Liver (tissue), 8 donors: ENCODE measurements at regions not wholly inside any gene's neighbourhood (a gene's known extent, or its start where the extent isn't known, plus 50 kb on each side); places are given as distances from the start of the nearest gene placed in this dataset.

Source experiments
- DNase-seq: peaks from one replicate; pipeline ENCODE4 v3.0.0-alpha.2; 2017; ENCODE audit warnings: low spot score
- H3K27ac ChIP-seq, 2 donors: one replicate each; pipeline ENCODE4 v1.7.0; 2013; ENCODE audit warnings: inconsistent platforms in 2 of 2, low read length in 2 of 2, control low read depth in 1 of 2, low read depth in 1 of 2, mild to moderate bottlenecking in 1 of 2
- H3K27me3 ChIP-seq, 4 donors: one replicate each; pipeline versions ENCODE4 v1.6.1 to v1.7.0; 2013; ENCODE audit warnings: low read length in 3 of 4, inconsistent platforms in 1 of 4, mild to moderate bottlenecking in 1 of 4, moderate library complexity in 1 of 4; ENCODE audit not compliant: control insufficient read depth in 4 of 4, insufficient read depth in 4 of 4
- H3K36me3 ChIP-seq, 4 donors: one replicate each; pipeline versions ENCODE4 v1.6.1 to v1.7.0; 2013; ENCODE audit warnings: low read length in 3 of 4, mild to moderate bottlenecking in 3 of 4, low read depth in 1 of 4, moderate library complexity in 1 of 4; ENCODE audit not compliant: control insufficient read depth in 4 of 4, insufficient read depth in 3 of 4
- H3K4me1 ChIP-seq, 4 donors: one replicate each; pipeline versions ENCODE4 v1.6.1 to v1.7.0; 2013; ENCODE audit warnings: low read length in 3 of 4, mild to moderate bottlenecking in 3 of 4, moderate library complexity in 1 of 4; ENCODE audit not compliant: control insufficient read depth in 4 of 4, insufficient read depth in 4 of 4
- H3K4me3 ChIP-seq, 3 donors: one replicate each; pipeline versions ENCODE4 v1.6.1 to v1.7.0; 2013; ENCODE audit warnings: low read length in 3 of 3, control low read depth in 1 of 3, low read depth in 1 of 3, mild to moderate bottlenecking in 1 of 3
- H3K9ac ChIP-seq, 2 donors: one replicate each; pipeline ENCODE4 v1.7.0; 2013; ENCODE audit warnings: low read length in 2 of 2, mild to moderate bottlenecking in 2 of 2, moderate library complexity in 2 of 2, control low read depth in 1 of 2, low read depth in 1 of 2
- H3K9me3 ChIP-seq, 4 donors: one replicate each; pipeline versions ENCODE4 v1.6.1 to v1.7.0; 2013; ENCODE audit warnings: low read length in 3 of 4; ENCODE audit not compliant: control insufficient read depth in 4 of 4
- EGR1 ChIP-seq, 2 donors: IDR thresholded peaks; 2 replicates each; pipeline ENCODE4 v1.6.1; 2016 to 2018; ENCODE audit warnings: antibody characterized with exemption in 2 of 2, low read depth in 2 of 2
- FOXA1 ChIP-seq: IDR thresholded peaks from 2 replicates; pipeline ENCODE4 v1.6.1; 2016; ENCODE audit warnings: antibody characterized with exemption
- FOXA2 ChIP-seq: IDR thresholded peaks from 2 replicates; pipeline ENCODE4 v1.6.1; 2016; ENCODE audit warnings: antibody characterized with exemption
- GABPA ChIP-seq, 2 donors: IDR thresholded peaks in 1 of 2; conservative IDR thresholded peaks in 1 of 2; 2 replicates each; pipeline ENCODE4 v1.6.1; 2016; ENCODE audit warnings: antibody characterized with exemption in 2 of 2, mild to moderate bottlenecking in 1 of 2, moderate library complexity in 1 of 2
- HNF4A ChIP-seq, 2 donors: conservative IDR thresholded peaks; 2 replicates each; pipeline ENCODE4 v1.6.1; 2016; ENCODE audit warnings: antibody characterized with exemption in 2 of 2, mild to moderate bottlenecking in 2 of 2
- HNF4G ChIP-seq: IDR thresholded peaks from 2 replicates; pipeline ENCODE4 v1.6.1; 2016; ENCODE audit warnings: antibody characterized with exemption
- JUND ChIP-seq, 2 donors: IDR thresholded peaks; 2 replicates each; pipeline ENCODE4 v1.6.1; 2016; ENCODE audit warnings: antibody characterized with exemption in 2 of 2
- NR2F2 ChIP-seq: IDR thresholded peaks from 2 replicates; pipeline ENCODE4 v1.6.1; 2016; ENCODE audit warnings: antibody characterized with exemption
- RAD21 ChIP-seq, 2 donors: IDR thresholded peaks; 2 replicates each; pipeline ENCODE4 v1.6.1; 2016; ENCODE audit warnings: antibody characterized with exemption in 2 of 2, mild to moderate bottlenecking in 2 of 2
- RXRA ChIP-seq, 2 donors: IDR thresholded peaks; 2 replicates each; pipeline ENCODE4 v1.6.1; 2017 to 2018; ENCODE audit warnings: antibody characterized with exemption in 2 of 2, mild to moderate bottlenecking in 1 of 2
- SP1 ChIP-seq: IDR thresholded peaks from 2 replicates; pipeline ENCODE4 v1.6.1; 2018; ENCODE audit warnings: antibody characterized with exemption, mild to moderate bottlenecking
- WGBS: extraction: QIAGEN DNeasy Blood & Tissue Kit; methylation state at CpG from one replicate; pipeline ENCODE4 v1.1.7; 2013; 5-methylcytosine and 5-hydroxymethylcytosine counted together
- TF ChIP-seq, protein P1 (sequence below): IDR thresholded peaks from 2 replicates; pipeline ENCODE4 v1.6.1; 2016; ENCODE audit warnings: antibody characterized with exemption
- TF ChIP-seq, protein P2 (sequence below): IDR thresholded peaks from 2 replicates; pipeline ENCODE4 v1.6.1; 2016; ENCODE audit warnings: antibody characterized with exemption
- TF ChIP-seq, protein P3 (sequence below): IDR thresholded peaks from 2 replicates; pipeline ENCODE4 v1.6.1; 2016; ENCODE audit warnings: antibody characterized with exemption
- TF ChIP-seq, protein P4 (sequence below): IDR thresholded peaks from 2 replicates; pipeline ENCODE4 v1.6.1; 2016; ENCODE audit warnings: antibody characterized with exemption, mild to moderate bottlenecking
- TF ChIP-seq, protein P5 (sequence below): fragments of 150-350 bp; IDR thresholded peaks from 2 replicates; pipeline ENCODE4 v1.5.1; 2017; ENCODE audit warnings: improper control_type of control experiment, low read depth, low read length; ENCODE audit not compliant: missing input control
- donor health status: healthy.
- donor health status: healthy.
- donor health status: healthy.
- donor health status: healthy.
- donor health status: healthy.

DNA sequence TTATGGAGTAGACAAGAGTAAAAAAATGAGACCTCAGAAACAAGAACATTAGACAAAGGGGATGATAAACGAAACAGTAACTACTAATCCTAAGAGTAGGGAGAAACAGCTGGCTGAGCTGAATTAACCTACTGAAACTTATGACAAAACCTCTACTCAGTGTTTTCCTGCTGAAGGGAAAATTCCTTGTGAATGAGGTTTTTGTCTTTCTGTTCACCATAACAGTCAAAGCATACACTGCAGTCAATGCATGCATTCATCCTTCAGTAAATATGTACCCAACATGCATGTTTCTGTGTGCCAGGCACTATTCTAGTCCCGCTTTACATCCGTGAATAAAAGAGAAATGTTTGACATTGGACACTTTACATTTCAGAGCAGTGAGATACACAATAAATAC lies 805.6 kb upstream of the KLHL29 start:
- no peaks in the 10 kb centered on the region for H3K36me3 ChIP-seq
- no peaks in the 10 kb centered on the region for H3K27me3 ChIP-seq
- no peak overlapping the region for H3K9ac ChIP-seq
- peaks cover 2 to 12% (median 6%) of the 10 kb centered on the region in 4 donors for H3K9me3 ChIP-seq
- TF ChIP-seq JUND (IDR thresholded peaks at IDR 0.05), result no peak
- TF ChIP-seq RAD21 (IDR thresholded peaks at IDR 0.05), result no peak
- TF ChIP-seq, protein P1, sequence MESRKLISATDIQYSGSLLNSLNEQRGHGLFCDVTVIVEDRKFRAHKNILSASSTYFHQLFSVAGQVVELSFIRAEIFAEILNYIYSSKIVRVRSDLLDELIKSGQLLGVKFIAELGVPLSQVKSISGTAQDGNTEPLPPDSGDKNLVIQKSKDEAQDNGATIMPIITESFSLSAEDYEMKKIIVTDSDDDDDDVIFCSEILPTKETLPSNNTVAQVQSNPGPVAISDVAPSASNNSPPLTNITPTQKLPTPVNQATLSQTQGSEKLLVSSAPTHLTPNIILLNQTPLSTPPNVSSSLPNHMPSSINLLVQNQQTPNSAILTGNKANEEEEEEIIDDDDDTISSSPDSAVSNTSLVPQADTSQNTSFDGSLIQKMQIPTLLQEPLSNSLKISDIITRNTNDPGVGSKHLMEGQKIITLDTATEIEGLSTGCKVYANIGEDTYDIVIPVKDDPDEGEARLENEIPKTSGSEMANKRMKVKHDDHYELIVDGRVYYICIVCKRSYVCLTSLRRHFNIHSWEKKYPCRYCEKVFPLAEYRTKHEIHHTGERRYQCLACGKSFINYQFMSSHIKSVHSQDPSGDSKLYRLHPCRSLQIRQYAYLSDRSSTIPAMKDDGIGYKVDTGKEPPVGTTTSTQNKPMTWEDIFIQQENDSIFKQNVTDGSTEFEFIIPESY, result no peak
- TF ChIP-seq GABPA (IDR thresholded peaks at IDR 0.05 in 1 of 2, conservative IDR thresholded peaks at IDR 0.05 in 1 of 2), result no peak
- no peak for TF ChIP-seq RXRA (IDR thresholded peaks at IDR 0.05)
- no peak for TF ChIP-seq HNF4G
- TF ChIP-seq HNF4A (conservative IDR thresholded peaks at IDR 0.05), result no peak
- TF ChIP-seq, protein P2, sequence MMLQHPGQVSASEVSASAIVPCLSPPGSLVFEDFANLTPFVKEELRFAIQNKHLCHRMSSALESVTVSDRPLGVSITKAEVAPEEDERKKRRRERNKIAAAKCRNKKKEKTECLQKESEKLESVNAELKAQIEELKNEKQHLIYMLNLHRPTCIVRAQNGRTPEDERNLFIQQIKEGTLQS, result no peak
- TF ChIP-seq, protein P3, sequence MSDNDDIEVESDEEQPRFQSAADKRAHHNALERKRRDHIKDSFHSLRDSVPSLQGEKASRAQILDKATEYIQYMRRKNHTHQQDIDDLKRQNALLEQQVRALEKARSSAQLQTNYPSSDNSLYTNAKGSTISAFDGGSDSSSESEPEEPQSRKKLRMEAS, result no peak
- TF ChIP-seq, protein P4, sequence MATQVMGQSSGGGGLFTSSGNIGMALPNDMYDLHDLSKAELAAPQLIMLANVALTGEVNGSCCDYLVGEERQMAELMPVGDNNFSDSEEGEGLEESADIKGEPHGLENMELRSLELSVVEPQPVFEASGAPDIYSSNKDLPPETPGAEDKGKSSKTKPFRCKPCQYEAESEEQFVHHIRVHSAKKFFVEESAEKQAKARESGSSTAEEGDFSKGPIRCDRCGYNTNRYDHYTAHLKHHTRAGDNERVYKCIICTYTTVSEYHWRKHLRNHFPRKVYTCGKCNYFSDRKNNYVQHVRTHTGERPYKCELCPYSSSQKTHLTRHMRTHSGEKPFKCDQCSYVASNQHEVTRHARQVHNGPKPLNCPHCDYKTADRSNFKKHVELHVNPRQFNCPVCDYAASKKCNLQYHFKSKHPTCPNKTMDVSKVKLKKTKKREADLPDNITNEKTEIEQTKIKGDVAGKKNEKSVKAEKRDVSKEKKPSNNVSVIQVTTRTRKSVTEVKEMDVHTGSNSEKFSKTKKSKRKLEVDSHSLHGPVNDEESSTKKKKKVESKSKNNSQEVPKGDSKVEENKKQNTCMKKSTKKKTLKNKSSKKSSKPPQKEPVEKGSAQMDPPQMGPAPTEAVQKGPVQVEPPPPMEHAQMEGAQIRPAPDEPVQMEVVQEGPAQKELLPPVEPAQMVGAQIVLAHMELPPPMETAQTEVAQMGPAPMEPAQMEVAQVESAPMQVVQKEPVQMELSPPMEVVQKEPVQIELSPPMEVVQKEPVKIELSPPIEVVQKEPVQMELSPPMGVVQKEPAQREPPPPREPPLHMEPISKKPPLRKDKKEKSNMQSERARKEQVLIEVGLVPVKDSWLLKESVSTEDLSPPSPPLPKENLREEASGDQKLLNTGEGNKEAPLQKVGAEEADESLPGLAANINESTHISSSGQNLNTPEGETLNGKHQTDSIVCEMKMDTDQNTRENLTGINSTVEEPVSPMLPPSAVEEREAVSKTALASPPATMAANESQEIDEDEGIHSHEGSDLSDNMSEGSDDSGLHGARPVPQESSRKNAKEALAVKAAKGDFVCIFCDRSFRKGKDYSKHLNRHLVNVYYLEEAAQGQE, result no peak
- no peak for TF ChIP-seq FOXA2
- WGBS, result 71% methylated on average over 3 of the region's 3 CpGs
- H3K4me3 ChIP-seq, result no peak overlapping the region
- no peak for DNase-seq
- no peak overlapping the region for H3K27ac ChIP-seq
- no peaks in the 10 kb centered on the region for H3K4me1 ChIP-seq

DNA sequence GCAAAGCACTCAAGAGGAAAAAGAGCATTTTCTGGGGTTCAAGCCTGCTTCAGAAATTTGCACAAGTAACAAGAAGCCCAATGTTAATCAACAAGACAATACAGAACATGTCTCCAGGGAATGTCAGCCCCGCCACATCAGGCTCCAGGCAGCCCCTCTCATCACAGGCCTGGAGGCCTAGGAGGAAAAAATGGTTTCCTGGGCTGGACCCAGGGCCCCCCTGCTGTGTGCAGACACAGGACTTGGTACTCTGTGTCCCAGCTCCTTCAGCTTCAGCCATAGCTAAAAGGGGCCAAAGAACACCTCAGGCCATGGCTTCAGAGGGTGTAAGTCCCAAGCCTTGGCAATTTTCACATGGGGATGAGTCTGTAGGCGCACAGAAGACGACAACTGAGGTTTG lies 802.9 kb upstream of the KLHL29 start:
- no peak for DNase-seq
- Histone ChIP-seq H3K4me3 (no peak overlapping the region), H3K4me1 (no peaks in the 10 kb centered on the region), H3K36me3 (no peaks in the 10 kb centered on the region), H3K27ac (no peak overlapping the region), H3K9ac (no peak overlapping the region), H3K9me3 (peaks cover 2 to 12% (median 6%) of the 10 kb centered on the region in 4 donors), H3K27me3 (no peaks in the 10 kb centered on the region)
- TF ChIP-seq HNF4A (conservative IDR thresholded peaks at IDR 0.05), result no peak
- no peak for TF ChIP-seq FOXA1
- TF ChIP-seq, protein P1, result no peak
- no peak for TF ChIP-seq FOXA2
- TF ChIP-seq, protein P3, result no peak
- no peak for TF ChIP-seq HNF4G
- no peak for TF ChIP-seq SP1
- TF ChIP-seq JUND (IDR thresholded peaks at IDR 0.05), result no peak
- TF ChIP-seq NR2F2, result no peak
- TF ChIP-seq RAD21 (IDR thresholded peaks at IDR 0.05), result no peak
- no peak for TF ChIP-seq EGR1 (IDR thresholded peaks at IDR 0.05; ENCODE audit: low read depth in 2 of 2)
- TF ChIP-seq, protein P4, result no peak
- TF ChIP-seq, protein P5, sequence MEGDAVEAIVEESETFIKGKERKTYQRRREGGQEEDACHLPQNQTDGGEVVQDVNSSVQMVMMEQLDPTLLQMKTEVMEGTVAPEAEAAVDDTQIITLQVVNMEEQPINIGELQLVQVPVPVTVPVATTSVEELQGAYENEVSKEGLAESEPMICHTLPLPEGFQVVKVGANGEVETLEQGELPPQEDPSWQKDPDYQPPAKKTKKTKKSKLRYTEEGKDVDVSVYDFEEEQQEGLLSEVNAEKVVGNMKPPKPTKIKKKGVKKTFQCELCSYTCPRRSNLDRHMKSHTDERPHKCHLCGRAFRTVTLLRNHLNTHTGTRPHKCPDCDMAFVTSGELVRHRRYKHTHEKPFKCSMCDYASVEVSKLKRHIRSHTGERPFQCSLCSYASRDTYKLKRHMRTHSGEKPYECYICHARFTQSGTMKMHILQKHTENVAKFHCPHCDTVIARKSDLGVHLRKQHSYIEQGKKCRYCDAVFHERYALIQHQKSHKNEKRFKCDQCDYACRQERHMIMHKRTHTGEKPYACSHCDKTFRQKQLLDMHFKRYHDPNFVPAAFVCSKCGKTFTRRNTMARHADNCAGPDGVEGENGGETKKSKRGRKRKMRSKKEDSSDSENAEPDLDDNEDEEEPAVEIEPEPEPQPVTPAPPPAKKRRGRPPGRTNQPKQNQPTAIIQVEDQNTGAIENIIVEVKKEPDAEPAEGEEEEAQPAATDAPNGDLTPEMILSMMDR, result no peak
- TF ChIP-seq, protein P2, result no peak
- 75% methylated on average over 3 of the region's 3 CpGs for WGBS
